ENCODE measurements at regions not wholly inside any gene's neighbourhood (a gene's known extent, or its start where the extent isn't known, plus 50 kb on each side); places are given as distances from the start of the nearest gene placed in this dataset.

- no peak for DNase-seq
Measured at GRCh38 chr13:109977212-109977968, 191.0 kb upstream of the IRS2 start.

- DNase-seq, result no peak
Measured at GRCh38 chr13:109976206-109976997, 190.0 kb upstream of the IRS2 start.

- DNase-seq, result no peak
Measured at GRCh38 chr13:109974354-109974753, 188.0 kb upstream of the IRS2 start.

- no peak for DNase-seq
Measured at GRCh38 chr13:109973279-109973678, 186.9 kb upstream of the IRS2 start.

- no peak for DNase-seq
Measured at GRCh38 chr13:109971456-109972090, 185.2 kb upstream of the IRS2 start.

GRCh38 chr13:109971006-109971405, 184.6 kb upstream of the IRS2 start:
- DNase-seq, result no peak

GRCh38 chr13:109968876-109969577, 182.6 kb upstream of the IRS2 start:
- peak in 2 of 4 experiments; percentile 19 to 37 for DNase-seq

- DNase-seq, result no peak
Measured at GRCh38 chr13:109963960-109964563, 177.7 kb upstream of the IRS2 start.

- no peak for DNase-seq
Measured at GRCh38 chr13:109963384-109963783, 177.0 kb upstream of the IRS2 start.

GRCh38 chr13:109959903-109960302, 173.5 kb upstream of the IRS2 start:
- no peak for DNase-seq

GRCh38 chr13:109957875-109958274, 171.5 kb upstream of the IRS2 start:
- DNase-seq, result no peak

- DNase-seq, result no peak
Measured at GRCh38 chr13:109955598-109955997, 169.2 kb upstream of the IRS2 start.

GRCh38 chr13:109954441-109954840, 168.1 kb upstream of the IRS2 start:
- no peak for DNase-seq

- DNase-seq, result no peak
Measured at GRCh38 chr13:109951491-109951890, 165.1 kb upstream of the IRS2 start.

- DNase-seq, result no peak
Measured at GRCh38 chr13:109949397-109949796, 163.0 kb upstream of the IRS2 start.

GRCh38 chr13:109947006-109947405, 160.6 kb upstream of the IRS2 start:
- no peak for DNase-seq

GRCh38 chr13:109945206-109945960, 159.0 kb upstream of the IRS2 start:
- no peak for DNase-seq

GRCh38 chr13:109941951-109942350, 155.6 kb upstream of the IRS2 start:
- no peak for DNase-seq

- no peak for DNase-seq
Measured at GRCh38 chr13:109941221-109941620, 154.8 kb upstream of the IRS2 start.

- no peak for DNase-seq
Measured at GRCh38 chr13:109940637-109941036, 154.3 kb upstream of the IRS2 start.

GRCh38 chr13:109939838-109940237, 153.5 kb upstream of the IRS2 start:
- no peak for DNase-seq

- no peak for DNase-seq
Measured at GRCh38 chr13:109939180-109939579, 152.8 kb upstream of the IRS2 start.

Data from suppressor macrophage (primary cell).